Left colon (tissue), 2 donors: ENCODE measurements at regions not wholly inside any gene's neighbourhood (a gene's known extent, or its start where the extent isn't known, plus 50 kb on each side); places are given as distances from the start of the nearest gene placed in this dataset.

ENCODE experiments used
- ATAC-seq: fragments of 200-7000 bp; cut with Tn5 transposase; one replicate; pipeline ENCODE4 v1.9.1; 2020; ENCODE audit warnings: mild to moderate bottlenecking, moderate library complexity
- DNase-seq, 2 donors: peaks; one replicate each; pipeline ENCODE4 v3.0.0-alpha.2; 2020
- intact Hi-C, 2 donors: fragments of 100-400 bp; cut with DNase I in 1 of 2; cut with micrococcal nuclease in 1 of 2; formaldehyde crosslinking; loops; one replicate each; pipeline versions ENCODE4 v1.11.2 to v1.14.0; 2022; cut with DNase I, micrococcal nuclease
- donor health status: DM: no; HTN: no; CAD: no.
- donor health status: DM: yes; HTN: yes; CAD: no.

DNA sequence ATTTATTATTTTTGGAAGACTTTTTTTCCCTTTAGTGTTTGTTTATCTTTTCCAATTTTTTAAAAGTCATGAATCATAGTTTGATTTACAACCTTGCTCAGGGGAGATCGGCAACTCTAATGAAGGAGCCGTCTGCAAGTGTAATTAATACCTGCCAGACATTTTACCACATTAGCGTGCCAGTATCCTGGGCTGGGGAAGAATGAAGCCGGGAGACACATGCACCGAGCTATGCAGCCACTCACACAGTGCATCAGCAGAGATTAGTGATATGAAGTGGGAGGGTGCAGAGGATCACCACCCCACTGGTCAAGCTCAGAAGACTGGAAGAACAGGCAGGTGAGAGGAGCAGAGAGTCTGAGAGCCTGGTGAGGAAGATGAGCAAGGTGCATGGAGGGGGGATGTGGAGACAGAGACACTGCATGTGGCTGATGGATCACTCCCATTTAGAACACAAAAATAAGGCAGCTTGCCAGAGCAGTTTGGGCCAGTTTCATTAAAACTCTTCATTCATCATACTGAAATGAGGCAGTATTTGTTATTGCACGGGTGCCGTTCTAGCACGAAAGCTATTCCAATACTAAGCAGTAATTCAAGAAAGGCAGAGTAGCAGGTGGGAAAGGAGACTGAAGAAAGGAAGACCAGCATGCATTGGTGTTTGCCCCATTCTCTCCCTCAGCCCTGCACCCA lies 821.6 kb downstream of the TUSC7 start:
- intact Hi-C loops, result no loop called here
- no peak for ATAC-seq
- DNase-seq, result no peak

DNA sequence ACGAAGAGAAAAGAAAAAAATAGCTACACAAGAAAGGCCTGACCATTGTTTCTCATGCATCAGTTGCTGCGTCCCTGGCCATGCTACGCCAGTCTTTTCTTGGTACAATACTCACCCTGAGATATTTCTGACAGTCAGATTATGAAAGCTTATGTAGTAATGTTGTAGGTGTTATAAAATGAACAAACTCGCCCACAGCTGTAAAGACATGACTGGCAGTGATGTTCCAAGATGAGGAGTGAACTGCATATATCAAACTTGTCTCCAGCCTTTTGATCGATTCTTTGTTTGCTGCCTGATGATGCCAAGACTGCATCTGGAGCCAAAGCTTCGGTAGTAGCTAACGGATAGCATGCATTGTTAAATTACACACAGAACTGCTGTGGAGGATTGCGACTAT lies 822.7 kb downstream of the TUSC7 start:
- intact Hi-C loops, result no loop called here

DNA sequence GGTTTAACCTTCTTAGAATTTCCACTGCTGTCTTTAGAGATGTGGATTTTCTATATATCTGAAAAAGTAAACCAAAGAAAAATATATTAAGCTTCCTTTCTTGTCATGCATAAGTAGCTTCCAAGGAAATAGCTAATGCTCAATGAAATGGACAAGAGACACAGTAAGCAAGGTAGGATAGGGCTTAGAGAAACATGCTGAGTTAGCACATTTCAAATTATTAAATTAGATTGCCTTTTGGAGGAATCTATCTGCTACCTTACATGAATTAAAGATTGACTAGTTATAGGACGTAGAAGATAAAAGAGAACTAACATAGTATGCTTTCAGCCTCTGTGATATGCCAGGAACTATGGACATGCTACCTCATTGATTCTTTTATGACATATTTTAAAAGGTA lies 824.6 kb downstream of the TUSC7 start:
- DNase-seq (no peak), ATAC-seq (no peak)
- intact Hi-C loops, result no loop called here

More for the DNA sequence above, 822.7 kb downstream of the TUSC7 start:
- ATAC-seq (no peak), DNase-seq (no peak)

DNA sequence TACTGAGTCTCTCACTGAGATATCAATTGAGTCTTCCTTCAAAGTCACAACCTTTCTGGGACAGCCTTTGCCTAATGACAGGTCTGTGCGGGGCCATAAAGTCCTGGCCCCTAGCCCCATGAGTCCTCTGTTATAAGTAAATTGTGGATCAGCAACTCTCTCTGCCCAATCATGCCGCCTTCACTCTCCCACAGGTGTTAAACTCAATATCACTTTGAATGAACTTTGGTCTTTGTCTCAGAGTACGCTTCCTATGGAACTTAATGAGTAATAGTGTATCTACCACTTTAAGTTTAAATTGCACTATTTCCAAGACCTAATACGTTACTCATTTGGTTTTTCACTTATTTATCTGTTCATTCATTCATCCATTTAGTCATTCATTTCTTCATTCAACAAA lies 826.4 kb downstream of the TUSC7 start:
- DNase-seq, result no peak
- intact Hi-C loops, result no loop called here
- no peak for ATAC-seq

DNA sequence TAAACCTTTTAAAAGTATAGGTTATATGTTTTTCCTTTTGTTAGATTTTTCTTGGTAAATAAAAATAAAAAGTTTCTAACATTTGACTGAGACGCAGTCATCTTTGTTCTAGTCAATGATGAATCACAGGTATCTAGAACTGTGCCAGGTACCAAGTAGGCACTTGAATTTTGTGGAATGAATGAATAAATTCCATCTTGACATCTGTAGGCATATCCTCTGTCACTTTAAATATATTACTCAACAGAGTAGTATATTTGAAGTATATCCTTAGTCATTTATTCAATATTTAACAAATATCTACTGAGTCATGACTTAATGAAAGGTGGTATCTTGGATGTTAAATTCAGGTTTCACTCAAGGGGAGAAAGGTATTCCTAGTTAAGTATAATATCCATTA lies 828.4 kb downstream of the TUSC7 start:
- ATAC-seq (no peak), DNase-seq (no peak)
- intact Hi-C loops, result no loop called here

DNA sequence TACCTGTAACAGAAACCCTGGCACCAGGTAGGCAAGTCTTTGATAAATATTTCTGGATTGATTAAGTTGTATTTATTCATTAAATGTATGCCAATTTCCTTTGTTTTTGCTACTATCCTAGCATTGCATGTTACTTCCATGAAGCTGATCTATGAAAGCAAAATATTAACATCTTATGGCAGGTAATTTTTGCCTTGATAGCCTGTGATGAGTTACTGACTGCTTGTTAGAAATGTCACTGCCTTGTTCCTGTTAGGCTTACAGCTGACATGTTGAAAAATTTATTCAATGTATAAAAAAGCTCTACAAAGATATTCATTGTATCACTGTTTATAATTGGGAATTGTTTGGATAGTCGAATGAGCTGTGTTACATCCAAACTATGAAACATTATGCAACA lies 830.1 kb downstream of the TUSC7 start:
- DNase-seq (no peak), ATAC-seq (no peak)
- intact Hi-C loops, result no loop called here

DNA sequence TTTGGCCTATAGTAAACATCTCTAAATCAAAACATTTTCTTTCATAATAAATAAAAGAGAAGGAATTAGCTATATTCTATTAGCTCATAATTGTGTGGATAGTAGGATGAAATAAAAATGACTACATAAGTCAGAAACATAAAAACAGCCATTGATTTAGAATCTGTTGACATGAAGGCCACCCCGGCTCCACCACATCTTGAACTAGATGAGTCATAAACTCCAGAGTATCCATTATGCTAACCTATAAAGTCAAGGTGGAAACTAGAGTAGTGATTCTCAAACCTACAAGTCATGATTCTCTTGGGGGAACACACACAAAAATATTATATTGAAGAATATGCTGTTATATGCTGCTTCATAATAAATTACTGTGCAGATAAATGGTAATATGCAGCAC lies 831.0 kb downstream of the TUSC7 start:
- DNase-seq (no peak), ATAC-seq (no peak)
- intact Hi-C loops, result no loop called here

DNA sequence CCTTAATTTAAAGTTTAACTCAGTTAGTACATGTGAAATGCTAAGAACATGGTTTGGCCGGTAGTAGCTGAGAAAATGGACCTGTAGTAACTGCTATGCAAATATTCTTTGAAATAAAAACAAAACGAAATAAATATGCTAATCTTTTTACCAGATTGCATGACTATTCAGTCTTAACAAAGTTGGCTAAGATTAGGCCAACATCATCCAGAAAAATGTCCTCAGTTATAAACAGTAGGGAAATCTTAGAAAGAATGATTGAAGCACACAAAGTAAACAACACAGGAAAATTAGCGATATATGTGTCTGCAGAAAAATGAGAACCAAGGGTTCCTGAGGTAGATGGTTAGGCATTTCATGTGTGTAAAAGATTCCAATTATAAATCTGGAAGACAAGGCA lies 832.1 kb downstream of the TUSC7 start:
- intact Hi-C loops, result no loop called here
- ATAC-seq, result no peak
- DNase-seq, result no peak

DNA sequence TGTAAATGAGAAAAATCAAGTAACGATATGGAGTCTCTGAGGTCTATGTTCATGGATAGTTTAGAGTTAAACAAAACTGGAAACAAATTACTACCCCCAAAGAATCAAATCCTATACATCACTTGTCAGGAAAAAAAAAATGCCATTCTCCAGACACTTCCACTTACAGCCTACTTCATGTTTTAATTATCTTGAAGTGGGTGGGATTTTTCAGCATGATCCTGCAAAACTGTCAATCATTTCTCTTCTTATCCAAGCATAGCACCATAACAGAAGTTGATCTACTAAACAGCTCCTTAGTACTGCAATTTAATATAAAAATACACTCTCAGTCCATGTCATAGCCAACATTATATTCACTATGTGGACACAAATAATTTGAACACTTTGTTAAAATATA lies 833.9 kb downstream of the TUSC7 start:
- no peak for ATAC-seq

DNA sequence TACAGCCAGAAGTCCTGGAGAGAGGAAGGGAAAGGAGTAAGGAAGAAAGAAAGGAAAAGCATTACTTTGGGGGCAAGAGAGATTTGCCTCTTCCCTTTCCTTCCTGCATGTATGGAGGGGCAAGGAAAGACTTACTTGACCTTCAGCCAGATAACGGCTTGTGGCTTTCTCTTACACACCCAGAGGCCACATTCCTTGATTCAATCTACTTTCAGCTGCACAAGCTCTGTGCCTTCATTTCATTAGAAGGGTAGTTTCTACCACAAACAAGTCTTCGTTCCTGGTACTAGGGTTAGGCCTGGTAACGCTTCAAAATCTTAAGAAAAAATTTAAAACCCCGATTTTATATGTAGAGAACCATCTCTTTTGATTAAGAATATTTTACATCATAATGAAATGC lies 835.9 kb downstream of the TUSC7 start:
- no peak for ATAC-seq
- intact Hi-C loops, result no loop called here

More for the DNA sequence above, 833.9 kb downstream of the TUSC7 start:
- no peak for DNase-seq
- intact Hi-C loops, result no loop called here

DNA sequence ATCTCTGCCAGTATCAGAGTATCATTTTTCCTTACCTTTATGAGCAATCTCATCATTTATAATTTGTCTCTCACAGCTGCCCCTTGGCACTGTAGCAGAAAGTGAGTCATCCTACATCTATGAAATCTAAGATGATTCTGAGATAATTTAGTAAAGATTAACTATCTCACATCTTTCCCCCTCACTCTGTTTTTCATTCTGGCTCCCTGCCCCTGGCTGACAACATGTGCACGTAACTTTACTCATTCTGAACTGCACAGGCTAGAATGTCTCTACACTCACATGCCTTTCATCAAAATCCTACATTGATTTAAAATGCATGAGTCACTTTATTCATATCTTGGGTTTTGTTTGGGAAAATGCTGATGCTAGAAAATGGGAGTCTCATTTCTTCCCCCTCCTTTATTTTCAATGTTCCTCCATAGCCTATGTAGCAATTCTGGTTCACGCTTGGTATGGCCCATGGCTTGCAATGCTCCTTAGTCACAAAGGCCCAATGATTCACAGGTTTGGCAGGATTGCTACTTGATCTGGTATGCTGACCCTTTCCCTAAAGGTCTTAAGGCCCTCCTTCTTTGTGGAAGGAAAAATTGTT lies 838.5 kb downstream of the TUSC7 start:
- intact Hi-C loops, result no loop called here
- DNase-seq (no peak), ATAC-seq (no peak)

More for the DNA sequence above, 835.9 kb downstream of the TUSC7 start:
- no peak for DNase-seq

DNA sequence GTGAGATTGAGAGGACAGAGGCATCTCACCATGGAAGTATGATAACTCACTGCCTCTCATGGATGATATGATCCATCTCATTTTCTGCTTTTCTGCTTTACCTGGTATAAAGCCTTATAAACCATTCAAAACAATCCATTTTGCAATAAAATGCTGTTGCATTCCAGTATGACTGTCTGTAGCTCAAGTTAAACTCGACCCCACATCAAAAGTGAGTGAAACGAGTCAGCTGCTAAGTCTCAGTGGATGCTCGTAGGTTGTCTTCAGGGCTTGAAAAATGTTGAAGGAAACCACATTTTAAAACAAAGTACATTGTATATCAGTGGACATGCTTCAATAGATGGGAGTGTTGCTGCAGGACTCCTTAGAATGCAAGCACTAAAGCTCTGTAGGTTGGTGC lies 839.0 kb downstream of the TUSC7 start:
- DNase-seq, result no peak
- ATAC-seq, result no peak
- intact Hi-C loops, result no loop called here

DNA sequence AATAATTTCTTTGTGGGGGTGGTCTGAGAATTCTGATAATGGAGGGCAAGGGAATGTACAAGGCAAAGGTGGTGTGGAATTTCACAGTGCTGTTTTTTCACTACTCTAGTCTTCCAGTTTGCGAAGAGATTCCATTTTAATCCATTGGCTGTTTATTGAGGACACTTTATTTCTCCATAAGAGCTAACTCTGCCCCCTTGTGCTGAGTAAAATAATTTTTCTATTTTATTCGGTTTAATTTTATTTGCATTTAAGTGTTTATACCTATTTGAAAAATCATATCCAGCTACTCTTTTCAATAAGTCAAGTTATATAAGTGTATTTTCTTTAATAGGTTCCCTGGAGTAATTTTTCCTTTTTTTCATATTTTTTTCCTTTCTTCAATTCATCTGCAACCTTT lies 840.1 kb downstream of the TUSC7 start:
- DNase-seq (no peak), ATAC-seq (no peak)
- intact Hi-C loops, result no loop called here

DNA sequence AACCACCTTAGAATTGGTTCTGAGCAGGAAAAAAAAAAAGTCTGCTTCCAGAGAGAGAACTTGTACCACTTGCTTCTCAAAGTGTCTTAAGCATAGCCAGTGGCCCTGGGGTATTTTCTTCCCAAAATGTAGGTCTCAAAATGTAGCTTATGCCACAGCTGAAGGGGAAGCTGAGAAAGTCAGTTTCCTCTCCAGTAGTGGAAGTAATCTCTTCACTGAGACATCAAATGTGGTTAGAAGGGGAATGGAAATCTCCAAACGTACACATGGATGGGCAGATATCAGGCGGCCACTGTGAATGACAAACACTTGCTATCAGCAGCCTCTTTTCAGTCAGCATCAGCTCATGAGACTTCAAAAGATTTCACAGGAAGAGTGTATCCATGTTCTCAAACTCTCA lies 841.2 kb downstream of the TUSC7 start:
- intact Hi-C loops, result no loop called here
- DNase-seq (no peak), ATAC-seq (no peak)

DNA sequence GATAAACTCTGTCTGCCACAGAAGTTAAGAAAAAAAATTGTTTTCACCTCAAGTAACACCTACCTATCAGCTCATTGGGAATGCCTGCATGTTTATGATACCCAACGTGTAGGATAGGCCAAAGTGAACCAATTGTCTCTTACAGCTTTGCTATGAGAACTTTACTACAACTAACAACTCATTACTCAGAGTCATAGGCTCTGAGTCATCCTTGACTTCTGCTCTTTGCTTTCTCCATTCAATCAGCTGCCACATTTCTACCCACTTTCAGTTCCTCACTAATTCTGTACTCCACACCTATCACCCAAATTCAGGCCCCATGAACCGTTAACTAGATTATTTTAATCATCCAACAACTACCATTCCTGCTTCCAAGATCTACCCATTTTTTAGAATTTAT lies 843.9 kb downstream of the TUSC7 start:
- intact Hi-C loops, result no loop called here
- no peak for ATAC-seq
- no peak for DNase-seq

DNA sequence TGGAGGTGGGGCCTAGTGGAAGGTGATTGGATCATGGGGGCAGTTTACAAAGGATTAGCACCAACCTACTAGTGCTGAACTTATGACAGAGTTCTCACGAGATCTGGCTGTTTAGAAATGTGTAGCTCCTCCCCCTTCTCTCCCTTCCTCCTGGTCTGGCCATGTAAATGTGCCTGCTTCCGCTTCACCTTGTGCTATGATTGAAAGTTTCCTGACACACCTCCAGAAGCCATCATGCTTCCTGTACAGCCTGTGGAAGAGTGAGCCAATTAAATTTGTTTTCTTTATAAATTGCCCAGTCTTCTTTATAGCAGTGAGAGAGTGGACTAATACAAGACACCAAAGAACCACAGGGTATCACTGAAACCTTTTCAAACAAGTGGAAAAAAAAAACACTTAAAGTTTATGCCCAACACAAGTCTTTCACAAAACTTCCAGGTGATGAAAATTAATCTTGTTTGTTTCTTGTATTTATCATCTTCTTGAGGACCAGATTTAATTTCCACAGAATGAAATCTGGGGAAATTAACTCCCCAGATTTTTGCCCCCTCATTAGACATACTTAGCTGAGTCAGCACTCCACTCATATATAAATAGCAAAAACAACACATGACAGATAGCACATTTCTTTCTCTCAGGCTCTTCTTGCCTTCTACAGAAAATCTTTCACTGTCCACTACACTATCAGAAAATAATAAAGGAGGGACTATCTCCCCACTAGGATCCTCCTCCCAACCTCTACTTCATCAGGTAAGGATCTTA lies 847.2 kb downstream of the TUSC7 start:
- intact Hi-C loops, result no loop called here
- DNase-seq, result no peak

DNA sequence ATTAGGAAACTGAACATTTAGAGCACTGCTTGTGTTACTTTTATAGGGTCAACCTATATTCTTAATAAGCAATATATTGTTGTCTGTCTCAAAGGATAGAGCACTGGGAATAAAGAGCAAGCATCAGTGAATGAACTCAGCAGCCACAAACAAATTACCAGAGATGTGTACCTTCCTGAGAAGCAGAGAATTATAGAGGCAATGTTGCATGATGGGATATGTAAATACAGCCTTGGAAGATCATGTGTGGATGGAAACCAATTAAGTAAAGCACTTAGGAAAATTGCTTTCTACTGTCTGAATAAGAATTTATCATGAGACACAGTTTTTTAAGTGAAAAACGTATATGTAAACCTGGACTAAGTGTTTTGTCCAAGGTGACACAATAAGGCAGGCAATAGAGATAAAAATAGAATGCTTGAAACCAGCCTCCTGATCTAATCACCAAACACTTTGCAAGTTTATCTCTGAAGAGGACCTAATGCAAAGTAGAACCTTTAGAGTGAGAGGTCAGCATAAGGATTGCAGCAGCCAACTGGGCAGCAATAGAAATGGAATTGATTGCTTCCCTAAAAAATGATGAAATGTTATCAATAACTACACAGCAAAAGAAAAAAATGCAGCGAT lies 848.0 kb downstream of the TUSC7 start:
- intact Hi-C loops, result no loop called here
- DNase-seq (no peak), ATAC-seq (no peak)

More for the DNA sequence above, 847.2 kb downstream of the TUSC7 start:
- ATAC-seq, result no peak

DNA sequence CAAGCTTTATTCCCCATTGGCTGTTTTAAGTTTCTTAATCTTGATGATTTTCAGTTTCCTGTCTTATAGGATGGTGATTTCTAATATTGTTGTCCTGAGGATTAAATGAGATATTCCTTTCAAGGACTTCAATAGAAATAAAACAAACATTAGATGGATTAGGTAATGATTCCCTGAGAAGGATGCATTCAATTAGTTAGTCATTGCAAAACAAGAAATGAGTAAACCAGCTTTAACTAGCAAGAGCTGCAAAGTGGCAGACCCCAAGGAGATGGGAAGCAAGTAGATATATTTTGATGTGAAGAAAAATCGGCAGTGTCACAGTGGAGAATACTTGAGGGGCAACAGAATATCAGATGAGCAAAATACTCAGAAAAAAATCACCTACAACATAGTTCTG lies 849.1 kb downstream of the TUSC7 start:
- ATAC-seq (no peak), DNase-seq (no peak)
- intact Hi-C loops, result no loop called here

DNA sequence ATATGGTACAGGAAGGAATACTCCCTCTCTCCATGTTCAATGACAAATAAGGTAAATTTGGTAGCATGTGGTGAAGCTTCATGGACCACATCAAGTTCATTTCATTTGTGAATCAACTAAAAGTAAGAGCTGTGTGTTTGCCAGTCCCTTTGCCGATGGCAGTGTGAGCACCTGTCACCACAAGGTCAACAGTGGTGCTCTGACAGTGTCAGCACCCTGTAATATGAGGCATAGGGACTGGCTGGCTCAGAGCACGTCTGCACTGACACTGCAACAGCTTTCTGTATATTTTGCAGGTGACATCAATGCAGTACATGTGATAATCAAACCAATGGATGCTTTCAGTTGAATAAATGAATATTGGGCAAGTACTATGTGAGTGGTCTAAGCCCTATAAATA lies 852.4 kb downstream of the TUSC7 start:
- DNase-seq (no peak), ATAC-seq (no peak)
- intact Hi-C loops, result no loop called here

DNA sequence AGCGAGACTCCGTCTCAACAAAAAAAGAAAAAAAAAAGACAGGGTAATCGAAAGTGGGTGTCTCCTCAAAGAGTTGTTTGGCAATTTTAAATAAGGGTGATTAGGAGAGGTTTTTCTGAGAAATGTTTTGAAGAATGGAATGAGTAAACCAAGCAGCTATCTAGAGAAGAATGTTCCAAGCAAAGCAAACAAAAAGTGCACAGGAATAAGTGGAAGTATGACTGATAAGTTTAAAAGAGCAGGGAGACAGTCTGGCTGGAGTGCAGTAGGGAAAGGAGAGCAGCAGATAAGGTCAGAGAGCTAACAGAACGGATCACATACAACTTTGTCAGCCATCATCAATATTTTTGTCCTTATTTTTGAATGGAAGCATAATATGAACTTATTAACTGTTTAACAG lies 853.5 kb downstream of the TUSC7 start:
- intact Hi-C loops, result no loop called here
- no peak for ATAC-seq

More for the DNA sequence above, 853.5 kb downstream of the TUSC7 start:
- DNase-seq, result no peak
